ENCODE measurements at regions not wholly inside any gene's neighbourhood (a gene's known extent, or its start where the extent isn't known, plus 50 kb on each side); places are given as distances from the start of the nearest gene placed in this dataset.

- TF ChIP-seq CTCF (IDR thresholded peaks at IDR 0.05; ENCODE audit: unreplicated experiment in 3 of 3) = no peak
- Mint-ChIP-seq H3K27me3 (ENCODE audit: low read depth) (peaks cover 7% of the 10 kb centered on the region), H3K36me3 (ENCODE audit: low read depth) (no peaks in the 10 kb centered on the region), H3K4me3 (no peak overlapping the region), H3K9me3 (no peaks in the 10 kb centered on the region), H3K27ac (peak overlapping the region; percentile 1 to 37 (median 7)), H3K4me1 (peaks cover 7% of the 10 kb centered on the region)
Observed at GRCh38 chr4:84050015-84050414, 449.1 kb downstream of the NKX6-1 start.

- H3K4me1 Mint-ChIP-seq = peaks cover 7% of the 10 kb centered on the region
- no peak overlapping the region for H3K4me3 Mint-ChIP-seq
- no peaks in the 10 kb centered on the region for H3K36me3 Mint-ChIP-seq (ENCODE audit: low read depth)
- no peaks in the 10 kb centered on the region for H3K9me3 Mint-ChIP-seq
- H3K27ac Mint-ChIP-seq = no peak overlapping the region
- TF ChIP-seq CTCF (IDR thresholded peaks at IDR 0.05; ENCODE audit: unreplicated experiment in 3 of 3) = no peak
- peaks cover 4% of the 10 kb centered on the region for H3K27me3 Mint-ChIP-seq (ENCODE audit: low read depth)
Observed at GRCh38 chr4:84046551-84046950, 452.5 kb downstream of the NKX6-1 start.

GRCh38 chr4:84041426-84041825 lies 457.7 kb downstream of the NKX6-1 start:
- Mint-ChIP-seq H3K9me3 (no peaks in the 10 kb centered on the region), H3K27me3 (ENCODE audit: low read depth) (no peaks in the 10 kb centered on the region)
- TF ChIP-seq CTCF (IDR thresholded peaks at IDR 0.05; ENCODE audit: unreplicated experiment in 3 of 3) = no peak

GRCh38 chr4:84035568-84035967 lies 463.5 kb downstream of the NKX6-1 start:
- Mint-ChIP-seq H3K9me3 (no peaks in the 10 kb centered on the region), H3K27me3 (ENCODE audit: low read depth) (no peaks in the 10 kb centered on the region), H3K4me1 (peaks cover 9% of the 10 kb centered on the region)

More at GRCh38 chr4:84041426-84041825, 457.7 kb downstream of the NKX6-1 start:
- peaks cover 9% of the 10 kb centered on the region for H3K4me1 Mint-ChIP-seq
- no peak overlapping the region for H3K27ac Mint-ChIP-seq
- no peaks in the 10 kb centered on the region for H3K36me3 Mint-ChIP-seq (ENCODE audit: low read depth)
- H3K4me3 Mint-ChIP-seq = no peak overlapping the region

GRCh38 chr4:84032372-84032771 lies 466.7 kb downstream of the NKX6-1 start:
- H3K27me3 Mint-ChIP-seq (ENCODE audit: low read depth) = no peaks in the 10 kb centered on the region
- H3K36me3 Mint-ChIP-seq (ENCODE audit: low read depth) = no peaks in the 10 kb centered on the region
- H3K4me3 Mint-ChIP-seq = no peak overlapping the region
- TF ChIP-seq CTCF (IDR thresholded peaks at IDR 0.05; ENCODE audit: unreplicated experiment in 3 of 3) = no peak
- no peak overlapping the region for H3K27ac Mint-ChIP-seq
- peaks cover under 1% of the 10 kb centered on the region for H3K4me1 Mint-ChIP-seq
- H3K9me3 Mint-ChIP-seq = no peaks in the 10 kb centered on the region

More at GRCh38 chr4:84035568-84035967, 463.5 kb downstream of the NKX6-1 start:
- TF ChIP-seq CTCF (IDR thresholded peaks at IDR 0.05; ENCODE audit: unreplicated experiment in 3 of 3) = no peak
- H3K36me3 Mint-ChIP-seq (ENCODE audit: low read depth) = no peaks in the 10 kb centered on the region
- H3K4me3 Mint-ChIP-seq = no peak overlapping the region
- peak overlapping the region in 1 of 3 experiments; percentile 2 for H3K27ac Mint-ChIP-seq

GRCh38 chr4:84031401-84031800 lies 467.7 kb downstream of the NKX6-1 start:
- no peak for TF ChIP-seq CTCF (IDR thresholded peaks at IDR 0.05; ENCODE audit: unreplicated experiment in 3 of 3)
- H3K9me3 Mint-ChIP-seq = no peaks in the 10 kb centered on the region
- no peak overlapping the region for H3K4me3 Mint-ChIP-seq
- H3K27me3 Mint-ChIP-seq (ENCODE audit: low read depth) = no peaks in the 10 kb centered on the region
- no peaks in the 10 kb centered on the region for H3K36me3 Mint-ChIP-seq (ENCODE audit: low read depth)
- H3K4me1 Mint-ChIP-seq = no peaks in the 10 kb centered on the region
- no peak overlapping the region for H3K27ac Mint-ChIP-seq
